SIG-M5 treated with dmso at 0.1 percent for 504 hours (cell line): ENCODE measurements at regions not wholly inside any gene's neighbourhood (a gene's known extent, or its start where the extent isn't known, plus 50 kb on each side); places are given as distances from the start of the nearest gene placed in this dataset.
"Not testable (repeated sequence)": the region's sequence is repeated elsewhere in the genome, so short reads cannot be mapped to it uniquely, and the experiment has no call there.

Experiments
- DNase-seq: peaks from one replicate; lab custom pipeline; 2025; ENCODE audit not compliant: unreplicated experiment; lab: John Stamatoyannopoulos, UW

DNA sequence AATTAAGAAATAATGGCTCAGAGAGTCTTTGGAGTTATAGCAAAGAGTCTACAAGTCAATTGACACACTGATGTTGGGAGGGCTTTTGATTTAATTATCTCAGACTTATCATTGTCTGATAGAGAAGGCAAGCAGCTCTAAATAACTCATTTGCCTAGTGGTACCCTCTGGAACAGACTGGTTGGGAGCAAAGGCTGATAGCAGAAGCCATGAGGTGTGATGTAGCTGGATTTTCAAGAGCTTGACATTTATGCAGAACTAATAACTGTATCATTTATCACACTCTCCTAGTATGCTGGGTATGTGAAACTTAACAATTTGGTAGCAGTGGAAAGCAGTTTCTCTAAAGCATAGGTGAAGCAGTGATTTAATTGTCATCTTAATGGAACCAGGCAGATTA lies 380.6 kb downstream of the TENT5A start:
- DNase-seq = no peak

DNA sequence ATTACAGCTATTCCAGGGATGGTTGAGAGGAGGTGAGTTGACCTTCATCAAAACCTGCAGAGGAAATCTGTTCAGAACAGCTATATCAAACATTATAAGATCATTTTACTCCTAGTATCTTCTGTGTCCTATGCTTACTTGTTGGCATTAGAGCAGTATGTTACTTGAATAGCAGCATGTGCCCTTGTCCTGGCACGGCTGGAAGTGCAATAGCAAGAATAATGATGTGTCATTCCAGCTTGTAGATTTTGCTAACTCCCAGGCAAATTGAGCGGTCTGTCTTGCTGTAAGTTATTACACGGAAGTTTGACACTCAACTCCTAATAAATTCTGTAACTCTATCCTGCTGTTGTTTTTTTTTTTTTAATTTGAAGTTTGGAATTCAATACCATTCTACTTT lies 385.5 kb downstream of the TENT5A start:
- no peak for DNase-seq

DNA sequence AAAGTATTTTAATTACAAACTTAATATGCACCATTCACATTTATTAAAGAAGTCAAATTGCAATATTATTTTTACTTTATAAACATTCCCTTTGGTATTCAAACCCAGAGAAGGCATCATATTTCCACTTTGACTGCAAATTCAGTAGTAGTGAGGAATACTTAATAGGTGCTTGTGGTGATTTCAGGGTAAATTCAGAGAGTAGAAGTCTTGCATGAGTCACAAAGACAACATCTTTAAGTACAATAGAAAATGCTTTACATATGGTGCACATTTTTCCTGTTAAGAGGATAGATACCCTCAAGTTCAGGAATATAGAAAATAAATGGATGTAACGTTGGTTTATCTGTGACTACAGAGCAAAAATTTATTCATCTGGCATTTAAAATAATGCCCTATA lies 390.2 kb downstream of the TENT5A start:
- no peak for DNase-seq

DNA sequence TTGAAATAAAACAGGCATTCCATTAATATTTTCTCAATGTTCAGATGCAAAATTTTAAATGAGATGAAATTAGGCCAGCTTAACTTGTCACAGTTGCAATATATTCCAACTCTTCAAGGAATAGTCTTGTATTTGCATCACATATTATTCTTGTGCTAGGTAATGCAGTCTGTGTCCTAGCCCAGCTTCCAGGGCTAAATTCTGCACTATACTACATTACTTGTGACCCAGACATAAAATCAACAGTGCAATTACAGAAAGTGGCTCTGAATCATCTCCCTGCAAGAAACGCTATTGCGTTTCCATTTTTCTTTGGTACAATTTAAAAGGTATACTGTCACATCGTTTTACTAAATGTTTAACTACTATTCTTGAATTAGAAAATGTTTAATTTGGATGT lies 399.2 kb downstream of the TENT5A start:
- no peak for DNase-seq

DNA sequence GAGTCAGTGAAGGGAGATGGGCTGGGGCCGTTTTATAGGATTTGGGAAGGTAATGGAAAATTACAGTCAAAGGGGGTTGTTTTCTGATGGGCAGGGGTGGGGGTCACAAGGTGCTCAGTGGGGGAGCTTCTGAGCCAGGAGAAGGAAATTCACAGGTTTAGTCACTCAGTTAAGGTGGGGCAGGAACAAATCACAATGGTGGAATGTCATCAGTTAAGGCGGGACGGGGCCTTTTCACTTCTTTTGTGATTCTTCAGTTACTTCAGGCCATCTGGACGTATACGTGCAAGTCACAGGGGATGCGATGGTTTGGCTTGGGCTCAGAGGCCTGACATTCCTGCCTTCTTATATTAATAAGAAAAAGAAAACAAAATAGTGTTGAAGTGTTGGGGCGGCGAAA lies 408.5 kb downstream of the TENT5A start:
- not testable (repeated sequence) for DNase-seq

DNA sequence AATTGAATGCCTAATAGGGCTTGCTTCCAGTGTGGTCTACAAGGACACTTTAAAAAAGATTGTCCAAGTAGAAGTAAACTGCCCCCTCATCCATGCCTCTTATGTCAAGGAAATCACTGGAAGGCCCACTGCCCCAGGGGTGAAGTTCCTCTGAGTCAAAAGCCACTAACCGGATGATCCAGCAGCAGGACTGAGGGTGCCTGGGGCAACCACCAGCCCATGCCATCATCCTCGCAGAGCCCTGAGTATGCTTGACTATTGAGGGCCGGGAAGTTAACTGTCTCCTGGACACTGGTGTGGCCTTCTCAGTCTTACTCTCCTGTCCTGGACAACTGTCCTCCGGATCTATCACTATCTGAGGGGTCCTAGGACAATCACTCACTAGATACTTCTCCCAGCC lies 411.5 kb downstream of the TENT5A start:
- no peak for DNase-seq

DNA sequence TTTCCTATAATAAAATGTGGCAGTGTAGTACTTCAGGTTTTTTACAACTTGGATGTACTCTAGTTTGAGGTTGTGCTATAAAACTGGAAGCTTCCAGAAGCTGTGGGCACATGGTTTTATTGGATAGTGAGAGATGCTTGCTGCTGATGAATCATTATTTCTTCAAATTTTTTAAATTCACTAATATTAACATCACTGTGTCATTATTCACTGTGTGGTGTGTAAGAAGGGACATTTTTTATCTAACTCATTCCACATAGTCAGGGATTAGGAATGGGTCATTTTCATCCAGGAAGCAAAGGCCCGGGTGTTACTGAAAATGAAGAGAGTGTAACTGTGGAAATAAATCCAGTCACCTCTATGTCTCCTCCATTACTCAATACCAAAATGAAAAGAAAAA lies 421.0 kb downstream of the TENT5A start:
- DNase-seq = no peak

DNA sequence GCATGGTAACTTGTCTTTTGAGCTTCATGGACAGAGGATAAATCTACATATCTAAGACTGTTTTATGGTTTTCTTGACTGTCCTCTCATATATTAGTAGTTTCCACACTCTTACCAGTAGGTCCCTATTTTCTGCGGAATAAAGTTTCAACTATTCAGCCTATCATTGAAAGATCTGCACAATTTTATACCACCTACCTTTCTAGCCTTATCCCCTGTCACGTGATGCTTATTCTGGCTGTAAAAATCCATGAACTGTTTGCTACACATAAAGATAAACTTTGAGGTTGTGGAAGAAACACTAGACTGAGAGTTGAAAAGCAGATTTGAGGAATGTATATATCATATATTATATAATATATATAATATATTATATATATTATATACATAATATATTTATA lies 423.8 kb downstream of the TENT5A start:
- DNase-seq = no peak

DNA sequence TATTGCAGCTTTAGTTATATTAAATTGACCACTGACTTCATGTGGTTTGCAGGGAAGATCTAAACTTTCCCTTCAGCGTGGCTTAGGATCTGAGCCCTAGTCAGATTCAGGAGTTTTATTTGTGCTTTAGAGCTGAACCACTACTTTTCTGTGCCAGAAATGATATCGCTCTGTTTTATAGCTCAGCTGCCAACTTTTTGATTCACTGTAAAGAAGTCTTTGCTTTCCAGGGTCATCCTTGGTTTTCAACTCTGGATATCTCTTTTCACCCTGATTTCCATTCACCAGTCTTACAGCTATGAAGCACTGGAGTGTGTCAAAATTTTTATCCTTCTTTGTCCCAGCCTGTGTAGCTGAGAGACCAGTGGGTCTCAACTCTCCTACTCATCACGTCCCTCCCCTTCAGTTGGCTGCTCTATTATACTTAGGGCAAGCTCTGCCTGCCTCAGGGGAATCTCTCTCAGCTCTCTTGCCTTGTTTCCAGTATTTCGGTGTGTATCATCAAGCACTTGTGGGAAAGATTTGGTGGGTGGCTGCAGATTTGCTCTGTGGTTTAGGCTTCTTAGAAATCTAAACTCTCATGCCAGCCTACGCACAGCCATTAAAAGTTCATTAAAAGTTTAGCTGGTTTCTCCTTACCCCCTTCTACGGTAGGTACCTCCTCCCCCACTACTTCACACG lies 425.5 kb downstream of the TENT5A start:
- no peak for DNase-seq

DNA sequence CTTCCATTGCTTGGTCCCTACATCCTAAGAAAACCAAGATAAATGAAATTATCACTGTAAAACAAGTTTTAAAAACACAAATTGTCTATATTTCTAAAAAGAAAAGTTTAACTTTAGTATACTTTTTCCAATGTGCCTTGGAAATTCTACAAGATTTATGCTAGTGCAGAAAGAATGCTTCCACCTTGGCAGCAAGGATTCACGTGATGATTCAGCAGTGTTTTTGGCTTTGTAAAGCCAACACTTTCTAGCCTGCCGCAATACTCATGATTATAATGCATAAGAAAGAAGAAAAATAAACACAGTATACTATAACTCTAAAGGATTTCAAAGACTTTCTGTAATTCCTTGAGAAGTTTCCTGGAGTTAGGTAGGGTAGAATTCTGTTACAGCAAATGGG lies 442.7 kb downstream of the TENT5A start:
- no peak for DNase-seq

DNA sequence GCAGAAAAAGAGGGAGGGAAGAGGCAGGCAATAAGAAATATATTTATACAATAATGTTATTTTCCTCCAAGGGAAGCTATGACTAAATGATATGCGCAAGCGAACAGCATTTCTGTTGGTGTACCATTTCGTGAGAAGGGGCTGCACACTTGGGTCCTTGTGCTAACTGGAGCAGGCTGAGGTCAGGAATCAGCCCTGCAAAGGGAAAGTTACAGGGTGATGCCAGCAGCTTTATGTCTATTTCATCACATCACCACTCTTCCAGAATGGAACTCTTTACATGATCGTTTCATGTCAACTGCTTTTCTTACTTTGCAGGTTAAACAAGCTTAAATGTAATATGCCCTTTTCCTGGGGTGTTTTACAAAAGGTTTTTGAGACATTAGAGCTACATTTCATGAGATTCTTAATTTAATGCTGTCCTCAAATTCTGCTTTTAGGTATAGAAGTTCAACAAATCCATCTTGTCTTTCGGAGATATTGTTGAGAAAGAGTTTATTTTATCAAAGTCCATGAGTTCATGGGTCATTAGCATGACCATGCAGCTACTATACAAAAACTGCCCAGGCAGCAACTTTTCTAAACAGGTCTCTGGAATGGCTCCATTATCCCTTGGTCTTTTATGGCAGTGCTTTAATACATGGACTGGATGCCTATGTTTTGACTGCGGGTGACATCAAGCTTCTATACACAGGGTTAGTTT lies 443.8 kb downstream of the TENT5A start:
- no peak for DNase-seq

DNA sequence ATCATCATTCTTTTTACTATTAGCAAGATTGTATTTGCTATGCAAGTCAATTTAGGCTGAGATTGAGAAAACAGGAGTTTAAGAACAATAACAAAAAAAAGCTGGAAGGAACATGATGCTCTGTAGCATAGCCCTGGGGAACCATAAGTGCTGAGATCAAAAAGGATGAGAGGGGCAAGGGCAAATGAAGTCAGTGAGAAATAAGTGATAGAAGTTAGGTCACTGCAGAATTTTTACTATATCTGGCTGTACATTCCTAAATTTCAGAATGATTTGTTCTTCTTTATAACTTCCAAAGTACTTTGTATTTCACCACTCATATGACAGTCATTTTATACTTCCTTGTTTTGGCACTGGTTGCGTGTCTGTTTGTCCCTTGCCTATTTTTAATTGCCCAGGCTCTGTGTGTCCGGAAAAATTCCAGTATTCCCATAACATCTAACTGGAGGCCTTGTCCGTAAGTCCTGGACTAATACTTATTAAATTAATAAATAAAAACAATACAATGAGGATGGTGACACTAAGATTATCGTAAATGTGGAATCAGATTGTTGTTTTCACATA lies 444.7 kb downstream of the TENT5A start:
- no peak for DNase-seq

DNA sequence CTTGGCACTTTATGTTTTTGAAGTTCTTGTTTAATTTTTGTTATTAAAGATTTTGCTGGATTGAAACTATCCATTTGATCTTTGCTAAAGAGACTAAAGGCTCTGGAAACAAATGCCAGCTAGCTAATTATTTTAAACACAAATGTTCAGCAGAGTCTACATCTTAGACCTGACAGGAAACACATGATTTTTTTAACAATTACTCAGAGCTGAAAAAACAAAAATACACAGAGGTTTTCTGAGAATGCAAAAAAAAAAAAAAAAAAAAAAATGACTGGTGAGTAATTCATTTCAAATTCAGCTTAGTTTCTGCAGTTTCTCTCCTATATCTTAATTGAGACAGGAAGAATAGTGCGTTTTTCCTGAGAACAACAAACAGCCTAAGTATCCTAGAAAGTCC lies 448.0 kb downstream of the TENT5A start:
- DNase-seq = no peak

DNA sequence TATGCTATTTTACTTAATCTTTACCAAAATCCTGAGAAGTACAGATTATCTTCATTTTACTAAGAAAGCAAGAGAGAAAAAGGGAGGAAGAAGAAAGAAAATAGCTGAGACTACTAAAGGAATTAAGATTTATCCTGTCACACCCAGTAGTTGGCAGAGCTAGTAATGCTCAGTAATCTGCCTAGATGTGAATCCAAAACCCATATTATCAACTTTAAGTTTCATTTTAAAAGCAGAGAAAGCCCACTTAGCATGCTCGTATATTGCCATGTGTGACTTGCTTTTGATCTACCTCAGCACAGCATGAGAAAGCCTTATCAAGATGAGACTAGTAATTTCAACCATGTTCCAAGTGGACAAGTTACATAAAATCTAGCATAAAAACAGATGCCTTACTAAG lies 451.5 kb downstream of the TENT5A start:
- DNase-seq = no peak

DNA sequence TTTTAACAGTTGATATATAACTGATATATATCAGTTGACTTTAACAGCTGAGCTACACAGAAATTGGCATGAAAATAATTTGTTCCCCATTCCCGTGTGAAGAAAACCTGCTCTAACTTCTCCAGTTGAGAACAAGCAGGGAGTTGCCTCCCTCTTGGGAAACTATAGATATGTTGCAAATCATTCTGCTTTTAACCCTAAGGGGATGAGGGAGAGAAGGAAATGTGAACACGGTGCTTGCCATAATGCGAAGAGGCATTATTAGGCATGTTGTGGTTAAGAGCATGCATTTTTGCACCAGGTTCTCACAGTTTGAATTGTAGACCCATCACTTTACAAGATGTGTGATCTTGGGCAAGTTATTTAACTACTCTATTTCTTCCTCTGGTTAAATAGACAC lies 453.7 kb downstream of the TENT5A start:
- no peak for DNase-seq

DNA sequence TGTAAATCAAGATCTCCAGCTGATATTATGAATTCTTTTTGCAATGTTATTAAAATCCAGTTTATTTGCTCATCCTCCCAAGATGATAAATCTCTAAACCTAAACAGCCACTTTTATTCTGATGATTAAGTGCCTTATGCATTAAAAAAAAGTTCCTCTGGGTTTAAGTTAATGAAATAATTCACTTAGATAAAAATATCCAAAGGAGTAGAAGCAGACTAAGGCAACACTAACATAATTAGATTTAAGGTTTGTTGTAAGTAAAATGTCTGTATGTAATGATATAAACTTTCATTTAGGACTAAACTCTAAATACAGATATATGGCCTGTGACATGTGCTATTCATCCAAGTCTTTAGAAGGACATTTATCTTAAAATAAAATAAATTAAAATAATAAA lies 457.2 kb downstream of the TENT5A start:
- DNase-seq = no peak

DNA sequence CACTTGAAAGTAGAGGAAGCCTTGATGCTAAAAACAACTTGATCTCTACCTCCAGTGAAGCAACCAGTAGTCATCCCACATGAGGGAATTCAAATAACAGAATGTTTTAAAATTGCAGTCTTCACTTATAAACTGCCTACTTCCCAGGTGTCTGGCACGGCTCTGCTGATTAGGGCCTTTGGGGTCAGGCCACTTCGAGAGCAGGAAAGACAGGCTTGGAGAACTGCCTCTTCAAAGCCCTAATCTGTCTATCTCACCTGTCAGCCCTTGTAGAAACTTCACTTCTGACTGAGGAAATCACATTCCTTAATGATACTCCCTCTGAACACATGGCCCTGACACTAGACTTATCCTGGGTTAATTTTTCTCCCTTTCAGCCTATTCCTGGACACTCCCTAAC lies 458.6 kb downstream of the TENT5A start:
- no peak for DNase-seq

DNA sequence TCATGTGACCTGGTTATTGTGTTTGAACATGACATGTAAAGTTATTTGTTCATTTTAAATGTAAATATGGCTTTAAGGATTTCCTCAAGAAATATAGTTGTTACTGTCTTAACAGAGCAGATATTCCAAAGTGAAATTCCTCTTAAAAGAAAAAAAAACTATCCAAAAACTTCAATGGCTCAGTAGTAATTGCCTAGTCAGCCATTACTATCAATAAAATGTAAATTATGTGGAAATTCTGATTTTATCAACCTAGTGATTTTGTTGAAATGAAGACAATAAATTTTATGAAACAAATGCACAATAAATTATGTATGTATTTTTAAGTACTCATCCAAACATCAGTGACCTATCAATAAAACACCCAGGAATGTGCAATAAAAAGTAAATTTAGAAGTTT lies 463.3 kb downstream of the TENT5A start:
- no peak for DNase-seq

DNA sequence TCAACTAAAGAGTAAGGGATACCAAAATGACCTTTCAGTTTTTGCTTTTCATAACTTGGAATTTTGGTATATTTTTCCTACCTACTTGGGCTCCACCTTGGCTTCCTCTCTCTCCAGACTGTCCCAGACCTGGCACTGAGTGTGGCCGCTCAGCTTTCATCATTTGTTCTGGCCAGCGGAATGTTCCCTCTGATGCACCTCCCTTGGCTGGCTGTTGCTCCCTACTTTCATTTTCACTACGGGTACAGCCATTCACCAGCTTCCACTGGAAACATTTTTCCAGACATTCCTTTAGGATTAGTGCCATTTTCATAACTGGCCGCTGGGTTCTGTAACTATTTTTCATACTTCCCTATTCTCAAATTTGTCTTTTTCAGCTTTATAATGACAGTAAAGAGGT lies 487.4 kb downstream of the TENT5A start:
- DNase-seq = no peak

DNA sequence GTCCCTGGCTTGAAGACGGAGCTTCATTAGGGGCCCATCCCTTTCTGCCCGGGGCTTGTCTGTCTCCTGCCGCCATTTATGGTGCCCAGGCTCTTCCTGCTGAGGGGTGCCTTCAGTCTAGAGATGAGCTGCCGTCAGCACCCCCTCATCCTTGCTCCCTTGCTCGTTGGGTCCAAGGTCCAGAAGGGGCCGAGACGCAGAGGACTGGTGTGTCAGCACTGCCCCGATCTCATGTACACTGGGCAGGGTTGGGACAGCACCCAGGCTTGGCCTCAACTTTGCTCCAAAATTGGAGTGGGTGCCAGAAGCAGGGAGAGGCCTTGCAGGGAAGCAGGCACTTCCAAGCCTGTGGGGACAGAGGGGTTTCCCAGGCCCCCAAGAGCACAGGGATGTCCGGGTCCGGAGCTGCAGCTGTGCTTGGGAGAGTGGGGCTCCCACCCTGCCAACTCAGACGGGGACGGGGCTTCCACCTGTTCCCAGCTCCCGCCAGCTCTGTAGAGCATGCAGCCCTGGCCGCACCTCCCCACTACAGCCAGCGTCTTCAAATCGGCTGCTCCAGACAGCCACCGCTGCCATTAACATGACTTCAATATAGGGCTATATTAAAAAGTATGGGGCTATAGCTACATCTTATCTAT lies 488.8 kb downstream of the TENT5A start:
- no peak for DNase-seq

DNA sequence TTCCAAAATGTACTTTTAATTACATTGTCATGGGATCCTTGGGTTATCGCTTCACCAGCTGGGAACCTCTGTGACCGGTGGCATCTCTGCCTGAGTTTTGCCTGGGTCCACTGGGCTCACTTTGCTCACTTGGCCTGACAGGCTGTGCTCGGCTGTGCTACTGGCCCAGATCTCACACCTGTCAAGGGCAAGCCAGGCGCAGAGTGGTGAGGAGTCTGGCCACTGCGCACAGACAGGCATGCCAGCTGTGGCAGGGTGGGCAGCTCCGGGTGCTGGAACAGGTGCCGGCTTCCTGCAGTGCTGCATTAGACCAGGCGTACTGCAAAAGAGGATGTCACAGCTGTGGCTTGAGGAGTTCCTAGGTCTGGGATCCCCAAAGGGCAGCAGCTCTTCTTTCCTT lies 489.8 kb downstream of the TENT5A start:
- no peak for DNase-seq

DNA sequence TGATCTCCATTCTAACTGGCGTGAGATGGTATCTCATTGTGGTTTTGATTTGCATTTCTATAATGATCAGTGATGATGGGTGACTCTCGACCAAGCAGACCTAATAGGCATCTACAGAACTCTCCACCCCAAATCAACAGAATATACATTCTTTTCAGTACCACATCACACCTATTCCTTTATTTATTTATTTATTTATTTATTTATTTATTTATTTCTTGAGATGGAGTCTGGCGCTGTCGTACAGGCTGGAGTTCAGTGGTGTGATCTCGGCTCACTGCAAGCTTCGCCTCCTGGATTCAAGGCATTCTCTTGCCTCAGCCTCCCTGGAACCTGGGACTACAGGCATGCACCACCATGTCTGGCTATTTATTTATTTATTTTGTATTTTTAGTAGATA lies 496.3 kb downstream of the TENT5A start:
- not testable (repeated sequence) for DNase-seq
